ENCODE measurements at regions not wholly inside any gene's neighbourhood (a gene's known extent, or its start where the extent isn't known, plus 50 kb on each side); places are given as distances from the start of the nearest gene placed in this dataset.

GRCh38 chr18:78130232-78131195 lies 849.1 kb upstream of the SALL3 start:
- TF ChIP-seq CTCF (IDR thresholded peaks at IDR 0.05; ENCODE audit: borderline replicate concordance, insufficient read depth, low read depth, low read length), result no peak

GRCh38 chr18:78133729-78134128 lies 845.9 kb upstream of the SALL3 start:
- TF ChIP-seq CTCF (IDR thresholded peaks at IDR 0.05; ENCODE audit: borderline replicate concordance, insufficient read depth, low read depth, low read length), result no peak
- H3K4me3 ChIP-seq (ENCODE audit: low read depth, low read length), result no peak overlapping the region

More at GRCh38 chr18:78130232-78131195, 849.1 kb upstream of the SALL3 start:
- no peak overlapping the region for H3K4me3 ChIP-seq (ENCODE audit: low read depth, low read length)

- no peak for TF ChIP-seq CTCF (IDR thresholded peaks at IDR 0.05; ENCODE audit: borderline replicate concordance, insufficient read depth, low read depth, low read length)
- no peak overlapping the region for H3K4me3 ChIP-seq (ENCODE audit: low read depth, low read length)
Measured at GRCh38 chr18:78136986-78137385, 842.6 kb upstream of the SALL3 start.

- H3K4me3 ChIP-seq (ENCODE audit: low read depth, low read length), result no peak overlapping the region
- TF ChIP-seq CTCF (IDR thresholded peaks at IDR 0.05; ENCODE audit: borderline replicate concordance, insufficient read depth, low read depth, low read length), result no peak
Measured at GRCh38 chr18:78138983-78139496, 840.6 kb upstream of the SALL3 start.

- no peak for TF ChIP-seq CTCF (IDR thresholded peaks at IDR 0.05; ENCODE audit: borderline replicate concordance, insufficient read depth, low read depth, low read length)
Measured at GRCh38 chr18:78140294-78140693, 839.3 kb upstream of the SALL3 start.

GRCh38 chr18:78144669-78145068 lies 834.9 kb upstream of the SALL3 start:
- TF ChIP-seq CTCF (IDR thresholded peaks at IDR 0.05; ENCODE audit: borderline replicate concordance, insufficient read depth, low read depth, low read length), result no peak
- no peak overlapping the region for H3K4me3 ChIP-seq (ENCODE audit: low read depth, low read length)

More at GRCh38 chr18:78140294-78140693, 839.3 kb upstream of the SALL3 start:
- H3K4me3 ChIP-seq (ENCODE audit: low read depth, low read length), result no peak overlapping the region

GRCh38 chr18:78145096-78145495 lies 834.5 kb upstream of the SALL3 start:
- TF ChIP-seq CTCF (IDR thresholded peaks at IDR 0.05; ENCODE audit: borderline replicate concordance, insufficient read depth, low read depth, low read length), result no peak
- no peak overlapping the region for H3K4me3 ChIP-seq (ENCODE audit: low read depth, low read length)
